CD14-positive monocyte (primary cell): ENCODE measurements at regions not wholly inside any gene's neighbourhood (a gene's known extent, or its start where the extent isn't known, plus 50 kb on each side); places are given as distances from the start of the nearest gene placed in this dataset.

Experiments
- DNase-seq, 3 donors: peaks; one replicate each; pipeline ENCODE4 v3.0.0-alpha.2; 2011 to 2022
- H2AFZ ChIP-seq: 2 replicates; pipeline ENCODE4 v1.6.0; 2012; ENCODE audit warnings: mild to moderate bottlenecking, low read depth, low read length, inconsistent platforms; ENCODE audit not compliant: insufficient read depth, poor library complexity, severe bottlenecking
- H3K27ac ChIP-seq, 2 donors: 1 replicate in 1 of 2; 2 replicates in 1 of 2; pipeline ENCODE4 v1.5.1; 2012 to 2013; ENCODE audit warnings: low read length in 2 of 2, control low read depth in 1 of 2, inconsistent platforms in 1 of 2, low read depth in 1 of 2, mild to moderate bottlenecking in 1 of 2
- H3K27me3 ChIP-seq, 2 donors: one replicate each; pipeline versions ENCODE4 v1.6.0 to v1.6.1; 2011 to 2013; ENCODE audit warnings: low read length in 2 of 2; ENCODE audit not compliant: control insufficient read depth in 2 of 2, insufficient read depth in 2 of 2
- H3K36me3 ChIP-seq, 2 donors: replicated peaks in 1 of 2; 1 replicate in 1 of 2; 2 replicates in 1 of 2; pipeline versions ENCODE4 v1.5.1 to v1.6.1; 2012 to 2013; ENCODE audit warnings: low read length in 2 of 2, control low read depth in 1 of 2, inconsistent platforms in 1 of 2, mild to moderate bottlenecking in 1 of 2; ENCODE audit not compliant: insufficient read depth in 2 of 2, control insufficient read depth in 1 of 2
- H3K4me1 ChIP-seq, 2 donors: 1 replicate in 1 of 2; 2 replicates in 1 of 2; pipeline versions ENCODE4 v1.5.1 to v1.6.1; 2012 to 2013; ENCODE audit warnings: low read length in 2 of 2, control low read depth in 1 of 2, inconsistent platforms in 1 of 2, mild to moderate bottlenecking in 1 of 2, moderate library complexity in 1 of 2; ENCODE audit not compliant: insufficient read depth in 2 of 2, control insufficient read depth in 1 of 2
- H3K4me2 ChIP-seq: replicated peaks from 2 replicates; pipeline ENCODE3; 2012; ENCODE audit warnings: low read length, moderate library complexity, mild to moderate bottlenecking; ENCODE audit not compliant: poor library complexity, severe bottlenecking; ENCODE audit errors: extremely low read depth
- H3K4me3 ChIP-seq, 3 experiments: fragments of 200-600 bp in 1 of 3; sonication (generic) in 1 of 3; replicated peaks in 1 of 3; 1 replicate in 2 of 3; 2 replicates in 1 of 3; pipeline ENCODE4 v1.5.1; 2011 to 2013; ENCODE audit warnings: low read length in 3 of 3, mild to moderate bottlenecking in 3 of 3, control low read depth in 2 of 3, low read depth in 2 of 3, inconsistent platforms in 1 of 3, moderate library complexity in 1 of 3
- H3K79me2 ChIP-seq: 2 replicates; pipeline ENCODE4 v1.6.0; 2012; ENCODE audit warnings: mild to moderate bottlenecking, control low read depth, inconsistent platforms, low read length, moderate library complexity; ENCODE audit not compliant: insufficient read depth
- H3K9ac ChIP-seq: 2 replicates; pipeline ENCODE4 v1.6.0; 2017; ENCODE audit warnings: low read length, mild to moderate bottlenecking; ENCODE audit not compliant: insufficient read depth, poor library complexity, severe bottlenecking
- H3K9me3 ChIP-seq, 2 donors: replicated peaks in 1 of 2; 1 replicate in 1 of 2; 2 replicates in 1 of 2; pipeline versions ENCODE4 v1.5.1 to v1.6.1; 2012 to 2013; ENCODE audit warnings: low read length in 2 of 2, control low read depth in 1 of 2; ENCODE audit not compliant: control insufficient read depth in 1 of 2, insufficient read depth in 1 of 2
- H4K20me1 ChIP-seq: 2 replicates; pipeline ENCODE4 v1.6.0; 2012; ENCODE audit warnings: mild to moderate bottlenecking, low read length, control low read depth, moderate library complexity; ENCODE audit not compliant: insufficient read depth
- H3K27ac Mint-ChIP-seq, 7 donors: one replicate each; pipeline ENCODE4 v1.8.0; 2020; ENCODE audit warnings: mild to moderate bottlenecking in 7 of 7, mixed read lengths in 7 of 7, moderate library complexity in 6 of 7, inconsistent platforms in 2 of 7
- H3K27me3 Mint-ChIP-seq, 3 donors: one replicate each; pipeline ENCODE4 v1.8.0; 2021 to 2022; ENCODE audit warnings: low read depth in 3 of 3, mild to moderate bottlenecking in 3 of 3, mixed read lengths in 3 of 3, moderate library complexity in 3 of 3, inconsistent platforms in 1 of 3
- H3K36me3 Mint-ChIP-seq, 2 donors: one replicate each; pipeline ENCODE4 v1.8.0; 2020; ENCODE audit warnings: mixed read lengths in 2 of 2, inconsistent platforms in 1 of 2, mild to moderate bottlenecking in 1 of 2
- H3K4me1 Mint-ChIP-seq: one replicate; pipeline ENCODE4 v1.8.0; 2020; ENCODE audit warnings: mild to moderate bottlenecking, mixed read lengths
- H3K4me3 Mint-ChIP-seq, 2 donors: one replicate each; pipeline ENCODE4 v1.8.0; 2020; ENCODE audit warnings: mild to moderate bottlenecking in 2 of 2, mixed read lengths in 2 of 2, moderate library complexity in 1 of 2
- H3K9me3 Mint-ChIP-seq, 7 donors: one replicate each; pipeline ENCODE4 v1.8.0; 2020 to 2022; ENCODE audit warnings: mixed read lengths in 7 of 7, mild to moderate bottlenecking in 6 of 7, moderate library complexity in 6 of 7, inconsistent platforms in 2 of 7
- CTCF ChIP-seq: fragments of 200-600 bp; IDR thresholded peaks from one replicate; pipeline ENCODE4 v1.8.0; 2022; ENCODE audit warnings: antibody characterized with exemption, mild to moderate bottlenecking
- WGBS: methylation state at CpG from one replicate; pipeline ENCODE4 v1.1.5; 2013; ENCODE audit warnings: missing lambda C conversion rate; ENCODE audit not compliant: insufficient coverage; 5-methylcytosine and 5-hydroxymethylcytosine counted together
- intact Hi-C, 2 donors: fragments of 100-400 bp; cut with micrococcal nuclease; formaldehyde crosslinking; loops; one replicate each; pipeline versions ENCODE4 v1.15.0 to v1.15.1; 2023

- Histone ChIP-seq H3K9me3 (no peaks in the 10 kb centered on the region), H3K27ac (no peak overlapping the region), H3K4me1 (no peaks in the 10 kb centered on the region), H3K36me3 (no peaks in the 10 kb centered on the region), H2AFZ (no peak overlapping the region), H3K9ac (no peak overlapping the region), H3K4me3 (no peak overlapping the region), H3K4me2 (no peak overlapping the region), H4K20me1 (no peaks in the 10 kb centered on the region), H3K27me3 (no peaks in the 10 kb centered on the region), H3K79me2 (no peaks in the 10 kb centered on the region)
- no peak for TF ChIP-seq CTCF
- Mint-ChIP-seq H3K27ac (no peak overlapping the region), H3K36me3 (no peaks in the 10 kb centered on the region), H3K4me3 (no peak overlapping the region), H3K27me3 (no peaks in the 10 kb centered on the region), H3K4me1 (no peaks in the 10 kb centered on the region), H3K9me3 (no peaks in the 10 kb centered on the region)
- intact Hi-C loops = no loop called here
- no peak for DNase-seq
- 94% methylated on average over 2 of the region's 6 CpGs for WGBS
Measured at GRCh38 chr16:17861981-17862479, 391.3 kb upstream of the XYLT1 start.

GRCh38 chr16:17858061-17858460, 387.3 kb upstream of the XYLT1 start:
- no peak overlapping the region for H3K27ac Mint-ChIP-seq
- WGBS = 70% methylated on average over 9 of the region's 10 CpGs
- no peak overlapping the region for H3K27ac ChIP-seq
- H4K20me1 ChIP-seq = no peaks in the 10 kb centered on the region
- no peak for DNase-seq
- no peaks in the 10 kb centered on the region for H3K27me3 ChIP-seq
- H3K9me3 Mint-ChIP-seq = peaks cover 0 to 8% (median 3%) of the 10 kb centered on the region in 7 donors
- H3K4me2 ChIP-seq = no peak overlapping the region
- no peak overlapping the region for H3K4me3 ChIP-seq
- no peaks in the 10 kb centered on the region for H3K9me3 ChIP-seq
- H3K36me3 Mint-ChIP-seq = no peaks in the 10 kb centered on the region
- no peak overlapping the region for H2AFZ ChIP-seq
- intact Hi-C loops = no loop called here
- no peaks in the 10 kb centered on the region for H3K79me2 ChIP-seq
- no peak overlapping the region for H3K4me3 Mint-ChIP-seq
- H3K27me3 Mint-ChIP-seq = peaks cover 0 to 2% (median 0%) of the 10 kb centered on the region in 3 donors
- H3K4me1 Mint-ChIP-seq = no peaks in the 10 kb centered on the region
- H3K36me3 ChIP-seq = no peaks in the 10 kb centered on the region
- no peak overlapping the region for H3K9ac ChIP-seq
- no peak for TF ChIP-seq CTCF
- H3K4me1 ChIP-seq = no peaks in the 10 kb centered on the region
